Stimulated activated CD8-positive, alpha-beta memory T cell treated with anti-CD3 and anti-CD28 coated beads, Interleukin-12 subunit alpha, Interleukin-12 subunit beta, amount 100 ng/mL, for 24 hours (primary cell): ENCODE measurements at regions not wholly inside any gene's neighbourhood (a gene's known extent, or its start where the extent isn't known, plus 50 kb on each side); places are given as distances from the start of the nearest gene placed in this dataset.

ENCODE experiments used
- DNase-seq: peaks from one replicate; pipeline ENCODE4 v3.0.0-alpha.2; 2020; ENCODE audit errors: extremely low read depth

DNA sequence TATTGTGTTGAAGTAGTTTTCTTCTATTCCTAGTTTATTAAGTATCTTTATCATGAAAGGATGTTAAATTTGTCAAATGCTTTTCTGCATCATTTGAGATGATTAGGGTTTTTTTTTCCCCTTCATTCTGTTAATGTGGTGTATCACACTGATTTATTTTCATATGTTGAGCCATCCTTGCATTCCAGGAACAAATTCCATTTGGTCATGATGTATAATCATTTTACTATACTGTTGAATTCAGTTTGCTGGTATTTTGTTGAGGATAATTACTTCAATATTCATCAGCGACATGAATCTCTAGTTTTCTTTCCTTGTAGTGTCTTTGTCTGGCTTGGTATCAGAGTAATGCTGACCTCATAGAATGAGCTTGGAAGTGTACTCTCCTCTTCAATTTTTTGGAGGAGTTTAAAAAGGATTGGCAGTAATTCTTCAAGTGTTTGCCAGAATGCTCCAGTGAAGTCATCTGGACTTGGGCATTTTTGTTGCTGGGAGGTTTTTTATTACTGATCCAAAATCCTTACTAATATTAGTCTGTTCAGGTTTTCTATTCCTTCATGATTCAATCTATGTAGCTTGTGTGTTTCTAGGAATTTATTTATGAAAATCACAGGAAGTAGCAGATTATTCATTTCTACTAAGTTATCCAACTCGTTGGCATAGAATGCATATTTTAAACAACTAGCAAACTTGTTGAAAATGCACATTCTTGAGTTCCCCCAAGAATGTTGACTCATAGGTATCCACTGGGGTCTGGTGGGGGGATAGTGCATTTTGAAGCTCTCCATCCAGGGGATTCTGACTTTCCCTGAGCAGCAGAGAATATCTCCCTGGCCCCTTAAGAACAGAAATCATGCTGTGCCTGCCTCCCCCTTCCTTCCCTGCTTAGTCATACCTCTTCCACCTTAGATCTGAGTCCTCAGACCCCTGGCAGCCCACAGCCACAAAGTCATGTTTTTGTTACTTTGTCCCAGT lies 187.1 kb downstream of the BMP7 start:
- no peak for DNase-seq

DNA sequence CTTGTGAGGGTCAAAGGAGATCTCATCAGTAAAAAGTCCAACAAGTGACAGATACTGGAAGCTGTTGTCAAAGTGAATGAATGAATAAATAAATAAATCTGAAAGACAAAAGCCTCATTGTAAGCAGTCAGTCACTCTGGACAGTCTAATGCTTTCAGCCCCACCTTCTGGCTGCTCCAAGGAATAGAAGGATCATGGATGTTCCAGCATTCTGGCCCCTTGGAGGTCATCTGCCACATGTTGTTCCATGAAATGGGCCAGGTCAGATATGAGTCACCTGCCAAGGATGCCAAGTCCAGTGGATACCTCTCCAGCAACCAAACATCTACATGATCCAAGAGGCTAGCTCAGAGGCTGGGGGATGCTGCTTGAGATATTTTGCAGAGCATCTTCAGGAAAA lies 185.6 kb downstream of the BMP7 start:
- DNase-seq, result no peak

DNA sequence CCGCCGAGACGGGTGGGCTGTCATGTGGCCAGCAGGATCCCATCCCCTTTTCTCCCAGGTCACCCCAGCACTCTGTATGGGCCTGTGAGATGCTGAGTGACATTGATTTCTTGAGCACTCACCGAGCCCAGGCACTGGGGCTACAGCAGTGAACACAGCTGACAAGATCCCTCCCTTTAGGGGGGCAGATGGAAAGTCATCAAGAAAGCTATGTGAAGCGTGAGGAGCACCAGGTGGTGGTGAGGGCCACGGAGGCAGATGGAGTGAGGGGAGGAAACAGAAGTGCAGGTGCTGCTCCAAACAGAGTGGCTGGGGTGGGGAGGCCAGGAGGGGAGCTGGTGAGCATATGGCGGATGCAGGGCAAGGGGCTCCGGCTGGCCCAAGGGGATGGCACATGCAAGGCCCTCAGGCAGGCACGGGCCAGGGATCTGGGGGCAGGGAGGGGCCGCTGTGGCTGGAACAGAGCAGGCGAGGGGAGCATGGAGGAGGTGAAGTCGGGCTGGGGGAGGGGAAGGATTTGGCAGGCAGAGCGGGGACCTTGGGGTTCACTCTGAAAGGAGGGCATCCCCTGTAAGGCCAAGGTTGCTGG lies 184.0 kb downstream of the BMP7 start:
- DNase-seq, result no peak

DNA sequence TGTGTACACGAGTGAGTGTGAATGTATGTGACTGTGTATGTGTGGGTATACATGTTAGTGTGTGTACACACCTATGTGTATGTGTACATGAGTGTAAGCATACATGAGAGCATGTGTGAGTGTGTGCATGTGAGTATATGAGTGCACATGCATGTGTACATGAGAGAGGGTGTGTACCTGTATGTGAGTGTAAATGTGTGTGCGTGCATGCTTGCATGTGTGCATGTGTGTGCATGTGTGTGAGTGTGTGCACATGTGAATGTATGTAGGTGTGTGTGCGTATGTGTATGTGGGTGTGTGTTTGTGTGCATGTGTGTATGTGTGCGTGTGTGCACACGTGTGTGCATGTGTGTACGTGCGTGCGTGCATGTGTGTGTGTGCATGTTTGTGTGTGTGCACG lies 183.4 kb downstream of the BMP7 start:
- DNase-seq, result no peak

DNA sequence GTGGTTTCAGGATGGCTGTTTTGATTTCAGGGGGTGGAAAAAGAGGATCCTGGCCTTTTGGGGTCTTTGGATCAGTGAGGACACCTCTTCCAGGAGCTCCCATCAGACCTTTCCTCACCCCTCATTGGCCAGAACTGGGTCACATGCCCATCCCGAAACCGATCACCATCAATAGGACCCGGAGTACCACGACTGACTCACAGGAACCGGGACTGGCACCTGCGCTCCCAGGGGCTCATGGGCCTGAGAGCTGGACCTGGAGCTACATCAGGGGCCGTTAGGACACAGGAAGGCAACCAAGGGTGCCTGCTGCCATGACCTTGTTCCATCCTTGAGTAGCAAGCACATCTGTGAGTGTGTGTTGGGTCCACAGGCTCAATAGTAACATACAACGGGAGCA lies 180.4 kb downstream of the BMP7 start:
- no peak for DNase-seq

DNA sequence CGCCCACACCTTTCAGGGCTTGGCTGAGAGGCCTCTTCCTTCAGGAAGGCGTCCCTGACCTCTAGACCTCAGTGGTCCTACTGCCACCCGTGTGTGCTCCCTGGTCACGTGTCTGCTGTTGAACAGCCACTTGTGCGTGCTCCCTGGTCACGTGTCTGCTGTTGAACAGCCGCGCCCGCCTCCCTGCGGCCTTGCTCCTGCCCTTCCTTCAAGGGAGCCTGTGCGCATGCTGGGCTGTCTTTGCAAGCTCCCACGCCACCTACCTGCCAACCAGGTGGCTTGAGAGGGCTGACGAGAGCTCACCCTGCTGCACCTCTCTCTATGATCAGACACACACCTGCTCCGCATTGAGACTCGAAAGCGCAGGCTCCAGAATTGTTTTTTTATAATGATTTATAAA lies 179.3 kb downstream of the BMP7 start:
- DNase-seq, result no peak

DNA sequence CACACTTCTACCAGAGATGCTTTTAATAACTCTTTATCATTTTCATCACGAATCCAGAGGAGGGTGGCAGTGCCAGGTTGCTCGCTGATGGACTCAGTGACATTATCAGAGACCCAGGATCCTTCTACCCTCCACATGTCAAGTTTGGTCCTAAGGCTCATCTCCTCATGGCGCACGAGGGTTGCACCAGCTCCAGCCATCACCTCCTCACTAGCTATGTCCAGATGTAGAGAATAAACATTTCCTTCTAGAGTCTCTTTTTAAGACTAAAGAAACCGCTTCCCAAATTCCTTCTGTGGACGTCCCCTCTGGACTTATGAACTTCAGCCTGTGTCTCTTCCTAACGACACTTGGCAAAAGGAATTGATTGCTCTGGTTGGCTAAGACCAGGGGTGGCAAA lies 178.7 kb downstream of the BMP7 start:
- DNase-seq, result no peak

DNA sequence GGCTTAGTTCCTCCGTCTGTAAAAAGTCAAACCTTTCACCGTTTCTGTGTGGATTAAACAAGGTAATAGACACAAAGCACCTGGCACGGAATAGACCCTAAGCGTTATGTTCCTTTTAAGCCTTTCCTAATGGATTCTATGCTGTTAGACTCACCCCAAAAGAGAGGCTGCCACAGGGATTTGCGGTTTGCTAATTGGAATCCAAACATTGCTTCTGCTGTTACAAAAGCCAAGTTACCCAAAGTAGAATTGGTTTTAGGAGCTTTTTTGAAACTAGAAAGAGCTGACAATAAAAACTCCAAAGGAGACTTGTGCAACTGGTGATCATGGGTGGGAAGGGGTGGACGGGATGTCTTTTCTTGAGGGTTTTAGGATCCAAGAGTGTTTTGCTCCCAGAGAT lies 178.0 kb downstream of the BMP7 start:
- no peak for DNase-seq

DNA sequence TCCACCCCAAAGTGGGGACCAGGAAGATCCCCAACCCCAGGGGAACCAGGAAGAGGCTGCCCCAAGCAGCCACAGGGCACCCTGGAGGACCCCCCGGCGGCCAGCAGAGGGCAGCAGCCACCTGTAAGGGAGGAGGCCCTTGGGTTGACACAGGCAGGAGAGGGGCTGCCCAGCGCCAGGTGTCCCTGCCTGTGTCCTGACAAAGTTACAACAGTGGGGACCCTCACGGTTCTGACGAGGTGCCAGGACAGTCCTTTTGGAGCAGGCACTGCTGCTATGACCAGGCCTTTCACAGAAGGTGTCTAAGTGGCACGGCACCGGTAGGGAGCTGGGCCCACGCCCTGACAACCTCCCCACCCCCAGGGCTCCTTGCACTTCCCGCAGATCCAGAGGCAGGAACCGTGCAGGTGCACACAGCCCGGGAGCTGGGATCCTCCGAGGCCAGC lies 176.7 kb downstream of the BMP7 start:
- peak; percentile 15 for DNase-seq

DNA sequence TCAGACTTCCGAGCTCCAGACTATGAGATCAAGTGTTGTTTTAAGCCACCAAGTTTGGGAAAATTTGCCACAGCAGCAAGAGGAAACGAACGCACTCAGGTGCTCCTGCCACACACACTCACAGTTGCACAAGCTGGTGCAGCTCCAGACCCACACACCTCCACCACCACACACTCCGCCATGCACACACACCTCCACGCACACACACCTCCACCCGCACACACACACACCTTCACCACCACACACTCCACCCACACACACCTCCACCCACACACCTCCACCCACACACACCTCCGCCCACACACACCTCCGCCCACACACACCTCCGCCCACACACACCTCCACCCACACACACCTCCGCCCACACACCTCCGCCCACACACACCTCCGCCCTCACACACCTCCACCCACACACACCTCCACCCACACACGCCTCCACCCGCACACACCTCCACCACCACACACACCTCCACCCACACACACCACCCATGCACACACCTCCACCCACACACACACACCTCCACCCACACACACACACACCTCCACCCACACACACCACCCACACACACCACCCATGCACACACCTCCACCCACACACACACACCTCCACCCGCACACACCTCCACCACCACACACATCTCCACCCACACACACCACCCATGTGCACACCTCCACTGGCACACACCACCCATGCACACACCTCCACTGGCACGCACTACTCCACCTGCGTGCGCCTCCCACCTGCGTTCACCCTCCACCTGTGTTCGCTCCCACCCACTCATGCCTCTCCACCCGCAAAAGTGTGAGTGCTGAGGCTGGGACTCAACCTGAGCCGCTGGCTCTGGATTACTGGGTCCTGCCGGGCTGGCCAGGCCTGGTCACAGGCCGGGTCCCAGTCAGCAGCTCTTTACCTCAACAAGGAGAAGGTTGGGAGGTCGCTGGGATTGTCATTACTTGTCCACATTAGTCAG lies 175.6 kb downstream of the BMP7 start:
- DNase-seq, result no peak

DNA sequence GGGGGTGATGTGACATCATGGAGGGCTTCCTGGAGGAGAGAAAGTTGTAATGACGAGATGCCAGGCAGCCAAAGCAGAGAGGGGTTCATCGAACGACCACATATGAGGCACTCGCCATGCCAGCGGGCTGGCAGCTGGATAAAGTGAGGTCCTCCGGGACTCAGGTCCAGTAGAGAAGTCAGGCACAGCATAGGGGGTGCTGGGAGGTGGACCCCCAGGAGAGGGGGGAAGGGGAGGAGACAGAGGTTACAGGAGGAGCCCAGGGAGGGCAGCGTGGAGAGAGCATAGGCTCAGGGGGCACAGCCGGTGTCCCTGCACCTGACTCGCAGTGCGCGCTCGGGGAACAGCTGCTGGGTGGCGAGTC lies 174.7 kb downstream of the BMP7 start:
- no peak for DNase-seq

DNA sequence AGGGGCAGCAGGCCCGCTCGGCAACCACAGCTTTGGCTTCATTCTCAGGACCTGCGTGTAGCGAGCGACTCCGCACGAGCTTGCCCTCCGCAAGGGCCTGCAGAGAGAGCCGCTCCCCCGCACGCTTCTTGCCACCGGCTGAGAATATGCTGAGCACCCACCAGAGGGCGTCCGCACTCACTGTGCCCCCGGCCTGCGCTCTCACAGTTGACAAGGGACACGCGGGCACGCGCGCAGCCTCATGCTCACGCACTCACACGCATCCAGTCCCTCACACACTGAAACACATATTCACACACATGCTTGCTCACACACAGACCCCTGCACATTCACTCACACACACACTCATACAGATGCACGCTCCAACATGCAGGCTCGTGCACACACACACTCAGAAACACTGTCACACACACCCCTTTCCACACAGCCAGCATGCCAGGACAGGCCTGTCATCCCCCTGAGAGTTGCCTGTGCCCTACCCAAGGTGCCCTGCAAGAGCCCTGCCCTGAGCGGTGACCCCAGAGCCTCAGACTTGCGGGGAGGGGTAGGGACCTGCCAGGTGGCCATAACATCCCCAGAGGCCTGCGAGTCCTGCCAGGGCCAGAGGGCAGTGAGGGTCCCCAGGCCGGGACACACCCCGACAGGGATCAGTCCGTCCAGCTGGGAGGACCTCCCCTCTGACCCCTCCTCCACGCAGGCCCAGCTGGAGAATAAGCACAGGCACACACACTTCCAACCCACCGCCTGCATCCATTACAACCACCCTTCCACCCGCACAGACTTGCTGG lies 174.1 kb downstream of the BMP7 start:
- no peak for DNase-seq

DNA sequence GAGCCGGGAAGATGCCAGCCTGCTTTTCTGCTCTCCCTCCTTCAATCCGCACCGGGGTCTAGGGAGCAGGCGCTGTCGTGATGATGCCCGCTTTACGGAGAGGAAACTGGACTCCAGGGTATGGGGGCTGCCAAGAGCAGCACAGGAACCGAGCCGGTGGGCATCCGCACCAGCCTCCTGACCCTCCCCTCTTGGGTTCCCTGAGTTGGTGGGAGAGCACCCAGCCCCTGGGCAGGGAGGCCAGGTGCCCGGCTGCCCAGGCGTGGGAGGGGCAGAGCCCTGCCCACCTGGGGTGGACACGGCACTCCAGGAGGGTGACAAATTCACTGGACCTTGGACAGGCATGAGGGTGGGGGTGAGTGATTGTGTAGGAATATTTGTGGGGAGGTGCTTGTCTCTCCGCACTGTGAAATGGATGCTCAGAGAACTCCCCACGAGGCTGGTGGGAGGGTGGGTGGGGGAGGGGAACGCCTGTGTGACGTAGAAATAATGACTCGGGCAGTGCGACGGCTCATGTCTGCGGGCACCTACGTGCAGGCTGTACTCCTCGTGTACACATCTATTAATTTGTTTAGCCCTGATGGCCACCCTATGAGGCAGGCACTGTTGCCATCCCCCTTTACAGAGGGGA lies 173.4 kb downstream of the BMP7 start:
- DNase-seq, result no peak

DNA sequence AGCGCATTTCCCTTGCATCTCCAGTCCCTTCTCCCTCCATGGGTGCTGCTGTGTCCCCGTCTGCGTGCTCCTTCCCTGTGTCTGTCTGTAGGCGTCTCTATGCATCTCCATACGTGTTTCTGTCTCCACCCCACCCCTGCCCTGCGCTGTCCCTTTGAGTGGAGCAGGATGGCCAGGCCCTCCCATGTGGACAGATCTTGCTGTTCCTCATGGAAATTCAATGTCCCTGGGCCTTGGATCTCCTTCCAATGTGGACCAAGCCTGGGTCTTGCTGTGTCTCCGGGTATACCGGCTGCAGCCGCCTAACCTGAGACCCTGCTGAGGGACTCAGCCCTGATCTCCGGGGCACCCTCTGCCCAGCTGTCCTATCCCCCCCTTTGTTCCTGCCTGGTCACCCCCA lies 172.7 kb downstream of the BMP7 start:
- no peak for DNase-seq

DNA sequence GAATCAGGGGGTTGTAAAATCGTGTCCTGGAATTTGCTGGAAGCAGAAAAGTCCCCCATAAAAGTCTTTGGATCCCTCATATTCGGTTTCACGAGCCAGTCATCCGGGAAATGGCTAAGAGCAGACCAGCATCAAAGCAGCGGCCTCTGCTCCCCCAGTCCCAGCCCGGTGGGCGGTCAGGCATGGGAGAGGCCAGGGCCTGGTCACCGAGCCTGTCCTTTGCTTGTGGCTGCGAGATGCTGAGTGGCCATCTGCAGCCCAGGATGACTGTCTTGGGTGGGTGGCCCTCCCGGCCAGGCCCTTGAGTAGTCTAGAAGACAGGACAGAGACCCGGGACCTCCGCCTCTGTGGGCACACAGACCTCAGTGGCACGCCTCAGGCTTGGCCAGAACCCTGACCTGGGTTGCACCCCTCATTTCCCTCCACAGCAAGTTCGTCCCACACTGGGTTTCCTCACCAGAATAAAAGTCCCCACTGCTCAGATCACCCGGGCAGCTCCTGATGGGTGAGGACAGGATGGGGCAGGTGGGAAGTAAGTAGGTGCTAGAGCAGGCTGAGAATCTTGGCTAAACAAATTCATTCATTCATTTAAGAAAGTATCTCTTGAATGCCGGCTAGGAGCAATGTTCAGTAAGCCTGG lies 172.1 kb downstream of the BMP7 start:
- no peak for DNase-seq

DNA sequence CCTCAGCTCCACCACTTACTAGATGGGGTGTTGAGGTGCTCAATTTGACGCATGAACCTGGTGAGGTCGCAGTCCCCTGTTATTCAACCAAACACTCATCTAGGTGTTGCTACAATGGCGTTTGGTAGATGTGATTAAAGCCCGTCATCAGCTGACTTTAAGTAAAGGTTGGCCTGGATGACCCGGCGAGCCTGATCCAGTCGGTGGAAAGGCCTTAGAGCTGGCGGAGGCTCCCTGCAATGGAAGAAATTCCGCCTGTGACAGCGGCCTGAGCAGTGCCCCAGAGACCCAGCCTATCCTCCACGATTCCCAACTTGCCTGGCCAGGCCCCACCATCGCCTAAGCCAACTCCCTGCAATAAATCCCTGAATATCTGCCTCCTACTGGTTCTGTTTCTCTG lies 171.4 kb downstream of the BMP7 start:
- DNase-seq, result no peak

DNA sequence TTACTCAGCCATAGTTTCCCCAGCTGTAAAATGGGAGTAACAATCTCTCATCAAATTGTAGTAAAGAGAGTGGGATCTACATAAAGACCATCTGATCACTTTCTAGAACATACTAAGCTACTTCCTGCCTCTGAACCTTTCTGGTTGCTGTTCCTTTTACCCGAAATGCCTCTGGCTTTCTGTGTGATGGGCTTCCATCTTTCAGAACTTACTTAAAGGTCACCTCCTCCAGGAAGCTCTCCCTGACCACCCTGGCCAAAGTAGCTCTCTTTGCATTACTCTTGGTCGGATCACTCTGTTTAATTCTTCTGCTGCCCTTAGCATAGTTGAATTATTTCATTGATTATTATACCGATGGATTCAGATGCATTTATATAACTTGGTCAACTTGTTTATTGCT lies 171.0 kb downstream of the BMP7 start:
- DNase-seq, result no peak

DNA sequence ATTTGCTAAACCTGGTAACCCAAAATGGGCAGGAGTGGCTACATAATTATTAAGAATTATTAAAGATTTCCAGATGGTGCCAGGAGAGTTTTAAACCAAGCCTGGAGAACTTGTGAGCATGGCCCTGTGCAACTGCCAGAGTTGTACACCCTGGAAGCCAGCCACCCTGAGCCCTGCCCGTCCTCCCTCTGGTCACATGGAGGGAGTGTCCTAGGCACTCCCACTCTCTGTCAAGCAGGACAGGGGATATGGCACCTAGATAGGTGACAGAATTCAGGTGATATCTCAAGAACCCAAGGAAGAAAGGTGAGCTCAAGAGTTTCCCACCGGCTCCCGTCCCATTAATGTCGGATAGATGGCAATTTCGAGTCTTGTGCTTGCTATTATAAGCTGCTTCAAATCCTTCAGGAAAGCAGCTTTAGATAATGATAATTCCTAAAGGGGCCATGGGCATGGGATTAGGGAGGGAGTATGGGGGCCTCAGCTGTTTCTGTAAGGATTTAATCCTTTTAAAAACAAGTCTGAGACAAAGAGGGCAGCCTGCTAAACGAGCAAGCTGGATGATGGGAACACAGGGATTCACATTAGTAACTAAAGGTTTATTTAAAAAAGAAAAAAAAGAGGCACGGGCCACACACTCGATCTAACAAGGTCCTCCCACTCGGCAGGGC lies 169.1 kb downstream of the BMP7 start:
- DNase-seq, result no peak

DNA sequence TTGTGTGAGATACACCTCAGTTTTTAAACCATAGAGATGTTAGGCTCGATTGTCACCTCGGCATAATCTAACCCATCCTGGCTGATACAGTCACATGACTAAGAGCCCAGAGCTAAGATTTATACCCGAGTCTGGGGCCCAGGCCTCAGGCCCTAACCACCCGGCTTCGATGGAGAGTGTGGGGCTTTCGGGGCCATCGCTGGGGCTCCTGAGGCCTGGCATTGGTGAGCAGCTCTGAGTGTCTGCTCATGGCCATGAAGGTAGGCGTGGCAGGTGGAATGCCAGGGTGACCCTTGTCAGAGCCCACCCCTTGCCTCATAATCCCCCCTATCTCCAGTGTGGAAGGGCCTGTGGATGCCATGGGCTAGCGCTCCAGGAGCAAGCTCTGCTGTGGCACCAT lies 164.3 kb downstream of the BMP7 start:
- DNase-seq, result no peak

DNA sequence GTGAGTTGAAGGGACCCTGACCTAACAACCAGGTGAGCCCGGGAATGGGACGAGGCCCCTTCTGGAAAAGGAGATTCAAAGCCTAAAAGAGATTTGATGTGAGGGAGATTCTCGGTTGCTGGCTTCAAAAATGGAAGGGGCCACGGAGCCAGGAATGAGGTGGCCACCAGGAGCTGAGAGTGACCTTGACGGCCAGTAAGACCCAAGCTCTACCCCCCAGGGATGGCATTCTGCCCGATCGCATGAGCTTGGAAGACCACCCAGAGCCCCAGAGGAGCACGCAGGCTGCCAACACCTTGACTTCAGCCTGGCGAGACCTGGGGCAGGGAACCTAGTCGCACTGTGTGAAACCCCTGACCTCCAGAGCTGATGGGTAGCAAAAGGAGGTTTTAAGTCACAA lies 163.9 kb downstream of the BMP7 start:
- no peak for DNase-seq
